Gastrocnemius medialis (tissue), 4 donors: ENCODE measurements at regions not wholly inside any gene's neighbourhood (a gene's known extent, or its start where the extent isn't known, plus 50 kb on each side); places are given as distances from the start of the nearest gene placed in this dataset.

Source experiments
- CTCF ChIP-seq, 5 experiments: fragments of 450-650 bp in 3 of 5; fragments of 200-600 bp in 2 of 5; sonication (generic) in 2 of 5; IDR thresholded peaks in 4 of 5; conservative IDR thresholded peaks in 1 of 5; 1 replicate in 4 of 5; 2 replicates in 1 of 5; pipeline ENCODE4 v1.5.1; 2016 to 2019; ENCODE audit warnings: antibody characterized with exemption in 5 of 5, mild to moderate bottlenecking in 3 of 5, moderate library complexity in 3 of 5
- POLR2A ChIP-seq, 2 donors: fragments of 450-650 bp; IDR thresholded peaks; one replicate each; pipeline ENCODE4 v1.6.1; 2017; ENCODE audit warnings: antibody characterized with exemption in 2 of 2, mild to moderate bottlenecking in 2 of 2, moderate library complexity in 2 of 2

GRCh38 chr10:107859065-107859464 is 694.6 kb upstream of the SORCS1 start:
- TF ChIP-seq CTCF (IDR thresholded peaks at IDR 0.05 in 4 of 5, conservative IDR thresholded peaks at IDR 0.05 in 1 of 5) = no peak
- no peak for TF ChIP-seq POLR2A (IDR thresholded peaks at IDR 0.05)
